A673 (cell line): ENCODE measurements at regions not wholly inside any gene's neighbourhood (a gene's known extent, or its start where the extent isn't known, plus 50 kb on each side); places are given as distances from the start of the nearest gene placed in this dataset.

Experiments
- CTCF ChIP-seq: fragments of 300-800, 200-600 bp; sonication (generic); conservative IDR thresholded peaks from 2 replicates; pipeline ENCODE4 v1.5.1; 2017; ENCODE audit warnings: low read depth, mild to moderate bottlenecking, antibody characterized with exemption, low read length, moderate library complexity, mixed read lengths
- EZH2 ChIP-seq: fragments of 200-600 bp; sonication (generic); IDR thresholded peaks from 2 replicates; pipeline ENCODE4 v1.6.1; 2017; ENCODE audit warnings: borderline replicate concordance, low read depth, mild to moderate bottlenecking, mixed read lengths, antibody characterized with exemption, low read length; ENCODE audit not compliant: poor library complexity, severe bottlenecking

- TF ChIP-seq CTCF, result no peak
- no peak for TF ChIP-seq EZH2
Measured at GRCh38 chr12:76143343-76144244, 59.1 kb upstream of the NAP1L1 start.
